ENCODE measurements at regions not wholly inside any gene's neighbourhood (a gene's known extent, or its start where the extent isn't known, plus 50 kb on each side); places are given as distances from the start of the nearest gene placed in this dataset.

DNA sequence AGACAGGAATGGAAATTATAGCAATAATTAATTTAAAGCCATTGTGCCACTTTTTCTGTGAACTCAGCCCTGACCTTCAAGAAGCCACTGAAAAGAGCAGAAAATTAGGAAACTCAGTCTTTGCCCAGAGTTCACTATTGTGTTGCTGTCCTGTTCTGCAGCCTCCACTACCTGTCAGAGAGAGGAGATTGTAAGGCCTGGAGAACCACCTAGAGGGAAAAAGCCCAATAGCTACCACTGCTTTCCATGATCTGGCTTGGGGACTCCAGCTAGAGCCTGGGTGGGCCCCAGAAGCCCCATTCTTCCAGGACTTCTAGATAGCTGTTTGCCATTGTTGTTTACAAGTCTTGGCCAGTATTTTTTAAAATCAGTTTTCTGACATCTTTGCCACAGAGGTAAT lies 176.1 kb upstream of the KLF7 start:
- no peak overlapping the region for H2BK15ac ChIP-seq (ENCODE audit: low read depth, low read length)
- H2AFZ ChIP-seq (replicated peaks; ENCODE audit: low read length, poor library complexity), result no peak overlapping the region
- intact Hi-C loops (cut with micrococcal nuclease), result no loop called here
- no peak overlapping the region for H3K4ac ChIP-seq (ENCODE audit: low read depth, low read length)
- H3K79me1 ChIP-seq (ENCODE audit: low read depth in 1 of 2, low read length in 2 of 2), result no peaks in the 10 kb centered on the region
- H4K91ac ChIP-seq (ENCODE audit: insufficient read depth, low read depth, low read length), result no peak overlapping the region
- H3K9me3 ChIP-seq (ENCODE audit: control insufficient read depth, insufficient read depth, low read length), result no peaks in the 10 kb centered on the region
- no peak overlapping the region for H3K56ac ChIP-seq (ENCODE audit: extremely low read depth, insufficient read depth, low read length)
- no peak overlapping the region for H3K23ac ChIP-seq (ENCODE audit: low read depth, low read length)
- no peak overlapping the region for H2AK5ac ChIP-seq (ENCODE audit: low read depth, low read length)
- POLR2A ChIA-PET (ENCODE audit: unreplicated experiment), result no interaction called here
- no TSS peak for BruUV-seq (replicated peaks)
- H3K9me1 ChIP-seq (ENCODE audit: insufficient read depth, low read length), result no peaks in the 10 kb centered on the region
- no peak overlapping the region for H3K27ac ChIP-seq (ENCODE audit: insufficient read depth, low read length)
- H3K4me2 ChIP-seq (ENCODE audit: low read depth, low read length), result no peak overlapping the region
- CTCF ChIA-PET, result no interaction called here
- in situ Hi-C loops (cut with MboI; ENCODE audit: low sequenced_read_pairs), result no loop called here
- H4K5ac ChIP-seq (ENCODE audit: low read depth, low read length), result no peak overlapping the region
- H3K4me3 ChIP-seq (ENCODE audit: insufficient read depth, low read depth, low read length), result no peak overlapping the region
- H2BK20ac ChIP-seq (ENCODE audit: low read depth, low read length), result peak overlapping the region; percentile 23; the same call in 1 of the 2 replicates
- no peak overlapping the region for H4K8ac ChIP-seq (ENCODE audit: low read depth in 2 of 2, low read length in 2 of 2)
- H3K27me3 ChIP-seq (ENCODE audit: control insufficient read depth, insufficient read depth, low read length), result no peaks in the 10 kb centered on the region
- dilution Hi-C loops (cut with HindIII; ENCODE audit: low sequenced_read_pairs, unreplicated experiment), result no loop called here
- ATAC-seq (ENCODE audit: low read depth), result no peak
- no peak for DNase-seq
- no peak overlapping the region for H3K9ac ChIP-seq (ENCODE audit: low read depth, low read length)
- peaks cover 5% of the 10 kb centered on the region for H3K4me1 ChIP-seq (ENCODE audit: control insufficient read depth, insufficient read depth, low read length)
- H2BK120ac ChIP-seq (ENCODE audit: low read depth, low read length), result no peak overlapping the region
- H3K36me3 ChIP-seq (ENCODE audit: control insufficient read depth, insufficient read depth, low read length), result no peaks in the 10 kb centered on the region
- H2AK9ac ChIP-seq (replicated peaks; ENCODE audit: low read depth, low read length, poor library complexity), result no peak overlapping the region
- H4K20me1 ChIP-seq (ENCODE audit: insufficient read depth, low read length), result no peaks in the 10 kb centered on the region
- no peak overlapping the region for H3K18ac ChIP-seq (ENCODE audit: low read depth, low read length)
- no peak overlapping the region for H3K14ac ChIP-seq (replicated peaks; ENCODE audit: low read depth, low read length)
- no peak overlapping the region for H2BK5ac ChIP-seq (ENCODE audit: low read depth, low read length, poor library complexity, severe bottlenecking)
- TF ChIP-seq CEBPB (IDR thresholded peaks at IDR 0.05; ENCODE audit: low read depth, low read length) (no peak), MXI1 (IDR thresholded peaks at IDR 0.05; ENCODE audit: borderline replicate concordance, low read depth, low read length) (no peak), ELK1 (IDR thresholded peaks at IDR 0.05; ENCODE audit: borderline replicate concordance, low read depth, low read length) (no peak), USF2 (IDR thresholded peaks at IDR 0.05; ENCODE audit: low read depth, low read length) (no peak), RCOR1 (IDR thresholded peaks at IDR 0.05; ENCODE audit: insufficient replicate concordance, low read length) (no peak), CHD1 (IDR thresholded peaks at IDR 0.05; ENCODE audit: low read depth, low read length) (no peak), MAZ (IDR thresholded peaks at IDR 0.05; ENCODE audit: borderline replicate concordance, low read depth, low read length) (no peak), BHLHE40 (IDR thresholded peaks at IDR 0.05; ENCODE audit: low read depth, low read length) (no peak), MAFK (IDR thresholded peaks at IDR 0.05; ENCODE audit: low read depth, low read length) (no peak), POLR2A (IDR thresholded peaks at IDR 0.05; ENCODE audit: low read depth, low read length) (no peak), RAD21 (IDR thresholded peaks at IDR 0.05; ENCODE audit: low read length) (no peak), RFX5 (IDR thresholded peaks at IDR 0.05; ENCODE audit: low read depth, low read length) (no peak), NFE2L2 (IDR thresholded peaks at IDR 0.05; ENCODE audit: low read depth, low read length) (no peak), CTCF (conservative IDR thresholded peaks at IDR 0.05; ENCODE audit: low read depth, low read length) (no peak), FOS (IDR thresholded peaks at IDR 0.05; ENCODE audit: low read depth, low read length) (no peak), SMC3 (IDR thresholded peaks at IDR 0.05; ENCODE audit: low read depth, low read length) (no peak)

Data from IMR-90 (cell line).